ENCODE measurements at regions not wholly inside any gene's neighbourhood (a gene's known extent, or its start where the extent isn't known, plus 50 kb on each side); places are given as distances from the start of the nearest gene placed in this dataset.
"Not testable (repeated sequence)": the region's sequence is repeated elsewhere in the genome, so short reads cannot be mapped to it uniquely, and the experiment has no call there.

- DNase-seq, result no peak
Observed at GRCh38 chr14:50020799-50021198, 95.6 kb downstream of the VCPKMT start.

- DNase-seq, result no peak
Observed at GRCh38 chr14:50021261-50022031, 94.9 kb downstream of the VCPKMT start.

GRCh38 chr14:50022661-50023060 lies 93.7 kb downstream of the VCPKMT start:
- no peak for DNase-seq

- DNase-seq, result no peak
Observed at GRCh38 chr14:50023671-50024490, 92.5 kb downstream of the VCPKMT start.

- DNase-seq, result no peak
Observed at GRCh38 chr14:50025073-50025472, 91.3 kb downstream of the VCPKMT start.

GRCh38 chr14:50025776-50026175 lies 90.6 kb downstream of the VCPKMT start:
- peak; percentile 92 for DNase-seq

- no peak for DNase-seq
Observed at GRCh38 chr14:50026396-50026795, 90.0 kb downstream of the VCPKMT start.

- DNase-seq, result no peak
Observed at GRCh38 chr14:50027816-50028215, 88.6 kb downstream of the VCPKMT start.

GRCh38 chr14:50028458-50028857 lies 87.9 kb downstream of the VCPKMT start:
- no peak for DNase-seq

GRCh38 chr14:50030036-50030435 lies 86.3 kb downstream of the VCPKMT start:
- no peak for DNase-seq

- not testable (repeated sequence) for DNase-seq
Observed at GRCh38 chr14:50030911-50031310, 85.5 kb downstream of the VCPKMT start.

- no peak for DNase-seq
Observed at GRCh38 chr14:50031602-50032313, 84.6 kb downstream of the VCPKMT start.

GRCh38 chr14:50032462-50033167 lies 83.8 kb downstream of the VCPKMT start:
- DNase-seq, result not testable (repeated sequence)

GRCh38 chr14:50035214-50035613 lies 81.2 kb downstream of the VCPKMT start:
- DNase-seq, result no peak

GRCh38 chr14:50036211-50036610 lies 80.2 kb downstream of the VCPKMT start:
- DNase-seq, result no peak

GRCh38 chr14:50036637-50037036 lies 79.7 kb downstream of the VCPKMT start:
- DNase-seq, result no peak

- no peak for DNase-seq
Observed at GRCh38 chr14:50037240-50037639, 79.1 kb downstream of the VCPKMT start.

GRCh38 chr14:50037852-50038251 lies 78.5 kb downstream of the VCPKMT start:
- DNase-seq, result no peak

GRCh38 chr14:50038398-50039119 lies 77.8 kb downstream of the VCPKMT start:
- no peak for DNase-seq

GRCh38 chr14:50039120-50039517 lies 77.3 kb downstream of the VCPKMT start:
- no peak for DNase-seq

- no peak for DNase-seq
Observed at GRCh38 chr14:50039734-50040400, 76.5 kb downstream of the VCPKMT start.

GRCh38 chr14:50040401-50040775 lies 76.0 kb downstream of the VCPKMT start:
- no peak for DNase-seq

All from NCI-H2171 (cell line).